Osteoblast (primary cell): ENCODE measurements at regions not wholly inside any gene's neighbourhood (a gene's known extent, or its start where the extent isn't known, plus 50 kb on each side); places are given as distances from the start of the nearest gene placed in this dataset.

ENCODE experiments used
- DNase-seq: peaks from one replicate; pipeline ENCODE4 v3.0.0; 2011; ENCODE audit warnings: low spot score, mixed read lengths; ENCODE audit not compliant: insufficient read length; ENCODE audit errors: missing footprints
- H2AFZ ChIP-seq: 2 replicates; pipeline ENCODE4 v1.6.0; 2011; ENCODE audit warnings: mild to moderate bottlenecking, low read length
- H3K27ac ChIP-seq: 2 replicates; pipeline ENCODE4 v1.5.1; 2011; ENCODE audit warnings: mild to moderate bottlenecking, low read depth, low read length, moderate library complexity
- H3K27me3 ChIP-seq: 2 replicates; pipeline ENCODE4 v1.6.0; 2012; ENCODE audit warnings: mild to moderate bottlenecking, control low read depth, inconsistent platforms, low read length, moderate library complexity; ENCODE audit not compliant: insufficient read depth
- H3K36me3 ChIP-seq: 2 replicates; pipeline ENCODE4 v1.5.1; 2011; ENCODE audit warnings: mild to moderate bottlenecking, low read length, control low read depth, moderate library complexity; ENCODE audit not compliant: insufficient read depth
- H3K4me1 ChIP-seq: 2 replicates; pipeline ENCODE4 v1.5.1; 2011; ENCODE audit warnings: mild to moderate bottlenecking, low read length, control low read depth, moderate library complexity; ENCODE audit not compliant: insufficient read depth
- H3K4me2 ChIP-seq: 2 replicates; pipeline ENCODE4 v1.6.0; 2011; ENCODE audit warnings: mild to moderate bottlenecking, low read length; ENCODE audit not compliant: insufficient read depth
- H3K4me3 ChIP-seq: fragments of 200-600 bp; sonication (generic); 3 replicates; pipeline ENCODE4 v1.5.1; 2012; ENCODE audit warnings: mild to moderate bottlenecking, low read length, inconsistent platforms; ENCODE audit not compliant: insufficient read depth
- H3K79me2 ChIP-seq: 2 replicates; pipeline ENCODE4 v1.6.0; 2012; ENCODE audit warnings: mild to moderate bottlenecking, low read length, control low read depth, inconsistent platforms; ENCODE audit not compliant: insufficient read depth
- H3K9me3 ChIP-seq: 2 replicates; pipeline ENCODE4 v1.5.1; 2011; ENCODE audit warnings: low read depth, low read length, control low read depth
- H4K20me1 ChIP-seq: 2 replicates; pipeline ENCODE4 v1.6.0; 2012; ENCODE audit warnings: mild to moderate bottlenecking, low read length, control low read depth; ENCODE audit not compliant: insufficient read depth
- TF ChIP-seq, protein P1 (sequence below): IDR thresholded peaks from 2 replicates; pipeline ENCODE4 v1.5.1; 2011; ENCODE audit warnings: mild to moderate bottlenecking, low read depth, low read length, moderate library complexity; ENCODE audit errors: extremely low read depth

DNA sequence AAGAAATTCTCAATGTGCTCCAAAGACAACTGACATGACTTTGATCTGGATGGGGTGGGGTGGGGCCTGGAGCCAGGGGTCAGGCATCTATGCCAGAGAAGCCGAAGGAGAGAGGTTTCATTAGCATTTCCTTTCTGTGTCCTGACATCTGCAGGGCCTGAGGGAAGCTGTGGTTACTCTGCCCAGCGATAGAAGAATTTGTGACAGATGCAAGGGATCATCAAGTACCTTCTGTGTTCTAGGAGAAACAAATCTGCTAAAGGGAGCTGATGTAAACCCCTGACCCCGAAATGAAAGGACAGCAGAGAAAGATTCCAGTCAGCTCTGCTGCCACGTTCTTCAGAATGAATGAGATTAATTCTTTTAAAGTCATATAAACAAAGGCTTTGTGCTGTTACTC, 335.7 kb downstream of the PRELID2 start:
- TF ChIP-seq, protein P1, sequence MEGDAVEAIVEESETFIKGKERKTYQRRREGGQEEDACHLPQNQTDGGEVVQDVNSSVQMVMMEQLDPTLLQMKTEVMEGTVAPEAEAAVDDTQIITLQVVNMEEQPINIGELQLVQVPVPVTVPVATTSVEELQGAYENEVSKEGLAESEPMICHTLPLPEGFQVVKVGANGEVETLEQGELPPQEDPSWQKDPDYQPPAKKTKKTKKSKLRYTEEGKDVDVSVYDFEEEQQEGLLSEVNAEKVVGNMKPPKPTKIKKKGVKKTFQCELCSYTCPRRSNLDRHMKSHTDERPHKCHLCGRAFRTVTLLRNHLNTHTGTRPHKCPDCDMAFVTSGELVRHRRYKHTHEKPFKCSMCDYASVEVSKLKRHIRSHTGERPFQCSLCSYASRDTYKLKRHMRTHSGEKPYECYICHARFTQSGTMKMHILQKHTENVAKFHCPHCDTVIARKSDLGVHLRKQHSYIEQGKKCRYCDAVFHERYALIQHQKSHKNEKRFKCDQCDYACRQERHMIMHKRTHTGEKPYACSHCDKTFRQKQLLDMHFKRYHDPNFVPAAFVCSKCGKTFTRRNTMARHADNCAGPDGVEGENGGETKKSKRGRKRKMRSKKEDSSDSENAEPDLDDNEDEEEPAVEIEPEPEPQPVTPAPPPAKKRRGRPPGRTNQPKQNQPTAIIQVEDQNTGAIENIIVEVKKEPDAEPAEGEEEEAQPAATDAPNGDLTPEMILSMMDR, result no peak
- Histone ChIP-seq H3K27me3 (no peaks in the 10 kb centered on the region), H3K4me1 (peaks cover 11% of the 10 kb centered on the region), H3K9me3 (no peaks in the 10 kb centered on the region), H3K4me2 (no peak overlapping the region), H3K4me3 (no peak overlapping the region), H2AFZ (peak overlapping the region; percentile 76), H4K20me1 (no peaks in the 10 kb centered on the region), H3K79me2 (no peaks in the 10 kb centered on the region), H3K36me3 (no peaks in the 10 kb centered on the region), H3K27ac (no peak overlapping the region)
- DNase-seq, result no peak

GRCh38 chr5:145497052-145497451, 338.1 kb downstream of the PRELID2 start:
- Histone ChIP-seq H3K9me3 (no peaks in the 10 kb centered on the region), H3K4me1 (peaks cover 11% of the 10 kb centered on the region), H4K20me1 (no peaks in the 10 kb centered on the region), H3K27me3 (no peaks in the 10 kb centered on the region), H3K36me3 (no peaks in the 10 kb centered on the region), H3K79me2 (no peaks in the 10 kb centered on the region), H3K4me2 (no peak overlapping the region), H2AFZ (no peak overlapping the region), H3K27ac (no peak overlapping the region), H3K4me3 (no peak overlapping the region)
- TF ChIP-seq, protein P1, result no peak
- DNase-seq, result no peak

DNA sequence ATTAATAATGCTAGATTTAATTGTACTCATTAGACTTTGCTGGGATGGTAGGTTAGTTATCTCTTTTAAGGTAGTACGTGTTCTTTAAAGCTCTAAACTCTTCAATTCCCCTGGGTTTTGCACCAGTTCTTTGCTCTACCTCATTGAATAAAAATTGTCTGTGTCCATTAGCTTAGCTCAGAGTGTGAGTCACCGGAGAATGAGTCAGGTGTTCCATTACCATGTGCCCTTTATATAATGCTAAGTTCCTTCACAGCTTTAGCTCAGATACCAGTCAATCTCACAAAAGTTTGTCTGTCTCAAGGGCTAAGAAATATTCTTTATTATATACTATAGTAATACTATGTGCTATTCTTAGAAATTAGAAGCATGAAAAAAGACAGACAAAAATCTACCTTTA, 339.4 kb downstream of the PRELID2 start:
- Histone ChIP-seq H3K27me3 (no peaks in the 10 kb centered on the region), H3K4me3 (no peak overlapping the region), H3K36me3 (no peaks in the 10 kb centered on the region), H4K20me1 (no peaks in the 10 kb centered on the region), H2AFZ (no peak overlapping the region), H3K79me2 (no peaks in the 10 kb centered on the region), H3K9me3 (no peaks in the 10 kb centered on the region), H3K4me2 (no peak overlapping the region), H3K4me1 (peaks cover 11% of the 10 kb centered on the region), H3K27ac (peak overlapping the region; percentile 24)
- TF ChIP-seq, protein P1, result no peak
- peak; percentile 81 for DNase-seq

- H3K4me3 ChIP-seq, result no peak overlapping the region
- peaks cover 11% of the 10 kb centered on the region for H3K4me1 ChIP-seq
- no peak overlapping the region for H3K4me2 ChIP-seq
- H2AFZ ChIP-seq, result peak overlapping the region; percentile 65
- no peaks in the 10 kb centered on the region for H3K79me2 ChIP-seq
- TF ChIP-seq, protein P1, result no peak
- H4K20me1 ChIP-seq, result no peaks in the 10 kb centered on the region
- no peaks in the 10 kb centered on the region for H3K27me3 ChIP-seq
- H3K36me3 ChIP-seq, result no peaks in the 10 kb centered on the region
- H3K27ac ChIP-seq, result peak overlapping the region; percentile 24
- H3K9me3 ChIP-seq, result no peaks in the 10 kb centered on the region
- no peak for DNase-seq
Observed at GRCh38 chr5:145495196-145495595, 339.9 kb downstream of the PRELID2 start.
